SHP77 treated with DMSO at 0.1 percent for 48 hours (cell line): ENCODE measurements at regions not wholly inside any gene's neighbourhood (a gene's known extent, or its start where the extent isn't known, plus 50 kb on each side); places are given as distances from the start of the nearest gene placed in this dataset.

Source experiments
- DNase-seq: peaks from one replicate; lab custom pipeline; 2025; lab: John Stamatoyannopoulos, UW

DNA sequence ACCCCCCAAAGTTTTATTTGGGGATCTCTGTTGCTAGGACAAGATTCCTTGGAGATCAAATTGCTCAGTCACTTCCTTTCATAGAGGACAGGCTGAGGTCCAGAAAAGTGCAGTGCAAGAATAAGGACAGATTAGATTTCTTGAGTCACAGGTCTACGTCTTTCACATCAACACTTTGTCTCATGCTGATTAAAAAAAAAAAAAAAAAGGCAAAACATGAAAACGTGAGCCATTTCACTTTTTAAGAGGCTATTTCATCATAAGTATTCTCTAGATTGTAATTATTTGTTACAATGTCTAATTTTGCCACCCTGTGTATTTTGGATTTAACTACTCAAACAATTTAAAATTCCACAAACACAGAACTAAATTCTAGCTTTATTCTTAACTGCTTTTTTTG, 647.0 kb downstream of the TRAM1L1 start:
- DNase-seq: no peak

- DNase-seq: no peak
These were observed 657.7 kb downstream of the TRAM1L1 start for GRCh38 chr4:116427666-116428065.

GRCh38 chr4:116413222-116413621, 672.2 kb downstream of the TRAM1L1 start:
- no peak for DNase-seq

- no peak for DNase-seq
These were observed 684.1 kb downstream of the TRAM1L1 start for GRCh38 chr4:116401293-116401692.

DNA sequence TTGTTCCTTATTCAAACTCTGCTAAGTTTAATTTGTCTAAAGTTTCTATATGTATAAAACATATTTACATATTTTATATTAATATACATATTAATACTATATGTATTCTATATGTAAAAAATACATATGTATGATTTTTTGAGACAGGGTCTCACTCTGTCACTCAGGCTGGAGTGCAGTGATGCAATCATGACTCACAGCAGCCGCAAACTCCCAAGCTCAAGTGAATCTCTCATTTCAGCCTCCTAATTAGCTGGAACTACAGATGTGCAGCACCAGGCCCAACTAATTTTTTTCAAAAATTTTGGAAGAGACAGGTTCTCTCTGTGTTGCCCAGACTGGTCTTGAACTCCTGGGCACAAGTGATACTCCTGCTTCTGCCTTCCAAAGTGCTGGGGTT, 684.9 kb downstream of the TRAM1L1 start:
- DNase-seq: no peak

DNA sequence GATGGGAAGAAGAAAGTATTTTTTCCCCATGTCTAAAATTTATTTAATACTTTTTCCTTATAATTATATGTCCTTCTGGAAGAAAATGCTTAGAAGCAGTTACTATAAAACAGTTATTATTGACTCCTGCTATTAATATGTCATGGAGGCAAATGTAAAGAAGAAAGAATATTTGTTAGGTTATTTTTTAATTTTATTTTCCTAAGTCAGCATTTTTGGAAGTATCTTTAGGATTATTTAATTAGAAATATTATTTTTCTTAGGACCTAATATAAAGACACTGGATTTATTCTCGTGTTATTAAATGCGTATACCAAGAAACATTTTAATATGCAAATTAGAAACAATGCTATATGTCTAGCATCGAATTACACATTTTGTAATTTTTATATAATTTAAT, 687.7 kb downstream of the TRAM1L1 start:
- no peak for DNase-seq

DNA sequence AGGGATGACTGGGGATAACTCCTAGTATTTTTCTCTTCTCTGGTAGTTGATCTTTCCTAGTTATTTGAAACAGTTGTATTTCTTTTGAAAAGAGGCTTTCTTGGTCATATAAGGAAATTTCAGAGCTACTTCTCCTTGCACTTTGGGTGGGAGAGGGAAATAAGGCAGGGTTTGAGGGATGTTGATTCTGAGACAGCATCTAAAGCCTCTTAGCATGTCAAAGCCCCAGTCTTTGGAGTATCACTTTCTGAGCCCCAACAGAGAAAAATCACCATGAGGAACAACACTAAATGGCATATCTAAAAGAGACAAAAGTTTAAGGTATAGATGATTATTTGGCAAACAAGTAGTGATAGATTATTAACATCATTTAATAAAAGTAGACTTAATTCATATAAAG, 688.1 kb downstream of the TRAM1L1 start:
- DNase-seq: no peak

DNA sequence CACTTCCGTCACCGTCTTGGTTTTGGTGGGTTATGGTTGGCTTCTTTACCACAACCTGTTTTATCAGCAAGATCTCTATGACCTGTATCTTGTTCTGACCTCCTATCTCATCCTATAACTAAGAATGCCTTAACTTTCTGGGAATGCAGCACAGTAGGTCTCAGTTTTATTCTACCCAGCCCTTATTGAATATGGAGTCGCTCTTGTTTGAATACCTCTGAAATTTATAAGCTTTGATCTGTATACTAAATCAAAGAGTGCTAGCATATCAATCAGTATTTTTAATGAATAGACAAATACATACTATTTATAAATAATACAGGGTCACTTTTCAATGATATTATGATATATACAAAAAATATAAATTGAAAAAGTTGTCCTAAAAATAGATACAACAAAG, 690.0 kb downstream of the TRAM1L1 start:
- DNase-seq: no peak

- DNase-seq: no peak
These were observed 694.4 kb downstream of the TRAM1L1 start for GRCh38 chr4:116391020-116391419.

- DNase-seq: no peak
These were observed 696.2 kb downstream of the TRAM1L1 start for GRCh38 chr4:116389139-116389538.

- DNase-seq: no peak
These were observed 697.4 kb downstream of the TRAM1L1 start for GRCh38 chr4:116387937-116388474.

DNA sequence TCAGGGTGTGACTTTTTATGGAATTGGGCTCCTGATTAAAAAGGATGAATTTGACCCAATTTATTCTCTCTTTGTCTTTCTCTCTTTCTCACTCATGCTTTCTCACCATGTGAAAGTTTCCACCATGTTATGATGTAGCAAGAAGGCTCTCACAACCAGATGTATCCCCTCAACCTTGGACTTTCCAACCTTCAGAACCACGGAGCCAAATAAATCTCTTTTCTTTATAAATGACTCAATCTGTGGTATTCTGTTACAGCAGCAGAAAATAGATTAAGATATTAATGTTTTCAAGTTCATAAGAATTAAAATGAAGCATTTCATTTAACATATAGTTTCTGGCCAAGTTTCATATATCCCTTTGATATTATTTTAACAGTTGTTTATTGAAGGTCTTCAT, 698.5 kb downstream of the TRAM1L1 start:
- no peak for DNase-seq

GRCh38 chr4:116385583-116385982, 699.8 kb downstream of the TRAM1L1 start:
- no peak for DNase-seq

GRCh38 chr4:116374815-116375214, 710.6 kb downstream of the TRAM1L1 start:
- DNase-seq: no peak

DNA sequence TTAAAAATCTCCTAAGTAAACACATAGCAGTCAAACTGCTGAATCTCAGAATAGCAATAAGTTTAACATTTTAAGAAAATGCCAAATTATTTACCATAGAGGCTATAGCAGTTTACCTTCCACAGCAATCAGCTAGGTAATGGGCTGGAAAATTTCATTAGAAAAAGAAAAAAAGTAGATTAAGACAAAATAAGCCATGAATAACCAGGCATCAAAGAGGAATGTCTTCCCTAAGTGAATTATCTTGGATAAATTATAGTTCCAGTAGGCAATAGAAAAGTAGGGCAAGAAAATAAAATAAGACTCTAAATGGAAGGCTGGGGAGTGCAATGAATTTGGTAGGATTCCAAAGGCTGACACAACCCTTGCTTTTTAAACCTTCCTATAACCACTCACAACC, 722.8 kb downstream of the TRAM1L1 start:
- DNase-seq: no peak

DNA sequence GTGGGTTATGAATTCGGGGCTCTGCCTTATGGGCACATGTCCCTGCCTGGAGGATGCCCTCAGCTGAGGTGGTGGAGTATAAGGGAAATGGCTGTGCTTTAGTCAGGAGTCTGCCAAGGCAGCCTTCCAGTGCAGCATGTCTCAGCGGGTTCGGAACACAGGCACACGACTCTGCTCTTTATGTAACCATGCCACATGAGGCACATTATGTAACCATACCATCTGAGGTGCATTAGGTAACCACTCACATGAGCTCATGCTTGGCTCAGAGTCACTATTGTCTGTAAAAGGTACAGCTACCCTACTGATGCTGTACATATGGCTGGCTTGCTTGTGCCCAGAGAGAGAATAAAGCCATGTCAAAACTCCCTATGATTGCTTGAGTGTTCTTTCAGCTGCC, 723.6 kb downstream of the TRAM1L1 start:
- DNase-seq: no peak

DNA sequence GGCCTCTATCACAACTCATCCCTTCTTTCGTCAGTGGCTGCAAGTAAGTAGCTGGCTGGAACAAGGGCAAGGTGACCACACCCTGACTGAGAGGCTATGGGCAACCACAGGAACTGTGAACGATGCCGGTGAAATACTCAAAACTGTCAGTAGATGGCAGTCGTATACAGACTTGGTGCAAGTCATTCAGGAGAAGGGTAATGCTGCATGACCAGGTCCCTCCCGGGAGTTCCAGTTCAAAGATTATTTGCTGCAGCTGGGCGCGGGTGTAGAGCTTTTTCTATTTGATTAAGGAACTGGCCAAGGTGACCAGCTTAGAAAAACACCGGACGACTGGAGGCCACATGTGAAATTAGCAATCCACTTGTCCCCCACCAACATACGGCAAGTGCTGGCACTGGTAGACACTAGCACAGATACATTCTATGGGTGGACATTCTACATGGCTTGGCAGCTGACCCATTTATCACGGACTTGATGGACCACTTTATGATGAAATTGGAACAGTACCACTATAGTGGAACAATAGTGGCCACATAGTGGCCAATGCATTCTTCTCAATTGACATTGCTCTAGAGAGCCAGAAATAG, 726.6 kb downstream of the TRAM1L1 start:
- peak; percentile 75 for DNase-seq

GRCh38 chr4:116357758-116358157, 727.6 kb downstream of the TRAM1L1 start:
- DNase-seq: no peak

GRCh38 chr4:116346750-116347149, 738.6 kb downstream of the TRAM1L1 start:
- no peak for DNase-seq

DNA sequence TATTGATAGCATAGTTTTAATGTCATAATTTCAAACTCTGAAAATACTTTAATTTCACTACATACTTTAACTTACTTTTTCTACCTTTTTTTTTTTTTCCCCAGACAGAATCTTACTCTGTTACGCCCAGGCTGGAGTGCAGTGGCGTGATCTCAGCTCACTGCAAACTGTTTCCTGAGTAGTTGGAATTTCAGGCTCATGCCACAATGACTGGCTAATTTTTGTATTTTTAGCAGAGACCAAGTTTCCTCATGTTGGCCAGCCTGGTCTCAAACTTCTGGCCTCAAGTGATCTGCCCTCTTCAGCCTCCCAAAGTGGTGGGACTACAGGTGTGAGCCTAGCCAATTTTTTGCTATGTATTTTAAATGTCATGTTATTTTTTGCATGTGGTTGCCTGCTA, 741.6 kb downstream of the TRAM1L1 start:
- no peak for DNase-seq

DNA sequence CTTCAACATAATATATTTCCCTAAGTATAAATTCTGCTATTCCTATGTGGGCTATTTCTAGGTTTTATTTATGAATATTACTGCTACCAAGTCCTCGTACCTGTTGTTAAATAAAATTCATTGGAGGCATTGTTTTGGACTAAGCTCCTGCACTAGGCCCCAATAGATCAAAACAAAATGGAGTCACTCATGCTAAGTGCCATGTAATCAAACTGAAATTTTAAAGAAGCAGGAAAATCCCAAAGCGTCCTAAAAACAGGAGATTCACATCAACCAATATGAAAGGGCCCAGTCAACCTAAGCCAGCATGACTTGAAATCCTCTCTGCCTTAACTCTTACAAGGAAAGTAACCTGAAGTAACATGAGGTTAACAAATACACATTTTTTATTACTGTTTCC, 743.2 kb downstream of the TRAM1L1 start:
- no peak for DNase-seq

DNA sequence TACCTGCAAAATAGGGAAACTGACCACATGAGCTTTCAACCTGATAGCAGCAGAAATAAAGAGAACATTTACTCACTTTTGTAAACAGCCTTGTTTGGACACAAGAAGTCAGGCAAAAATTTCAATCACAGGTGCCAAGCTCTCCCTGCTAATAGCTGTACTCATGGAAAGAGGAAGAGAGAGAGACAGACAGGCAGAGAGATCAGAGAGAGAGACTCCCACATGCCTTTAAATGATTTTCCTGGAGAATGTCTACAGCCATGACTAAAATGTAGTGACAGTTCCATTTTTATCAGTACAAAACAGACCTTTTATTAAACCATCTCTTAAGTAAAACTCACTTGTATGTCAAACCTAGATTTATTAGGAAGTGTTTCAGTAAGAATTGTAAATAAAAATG, 752.9 kb downstream of the TRAM1L1 start:
- no peak for DNase-seq

DNA sequence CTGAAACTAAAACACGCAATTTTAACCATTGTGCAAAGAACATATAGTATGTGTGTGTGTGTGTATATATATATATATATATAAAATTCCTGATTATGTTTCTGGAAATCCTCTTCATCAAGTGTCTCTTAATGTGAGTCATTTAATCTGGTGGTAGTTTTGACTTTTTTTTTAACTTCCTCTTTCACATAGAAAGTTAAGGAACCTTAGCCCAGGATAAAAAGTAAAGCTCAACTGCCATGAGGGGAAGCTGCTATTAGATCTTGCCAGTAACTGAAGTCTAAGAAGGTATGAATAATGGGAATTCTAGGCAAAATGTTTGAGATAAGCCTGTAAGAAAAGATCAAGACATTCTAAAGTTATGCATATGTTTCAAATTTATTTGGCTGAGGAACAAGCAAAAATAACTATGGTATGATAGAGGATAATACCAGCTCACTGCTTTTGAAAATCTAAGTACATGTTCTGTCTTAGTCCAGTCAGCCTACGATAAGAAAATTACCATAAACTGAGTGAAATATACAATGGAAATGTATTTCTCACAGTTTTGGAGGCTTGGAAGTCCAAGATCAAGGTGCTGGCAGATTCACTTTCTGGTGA, 757.0 kb downstream of the TRAM1L1 start:
- no peak for DNase-seq

- DNase-seq: no peak
These were observed 761.8 kb downstream of the TRAM1L1 start for GRCh38 chr4:116323606-116324005.
